ENCODE measurements at regions not wholly inside any gene's neighbourhood (a gene's known extent, or its start where the extent isn't known, plus 50 kb on each side); places are given as distances from the start of the nearest gene placed in this dataset.

- Histone ChIP-seq H3K23ac (ENCODE audit: insufficient read length, low read depth, low read length) (no peak overlapping the region), H3K4me1 (ENCODE audit: insufficient read depth, low read length) (no peaks in the 10 kb centered on the region; the same call in 1 of the 2 replicates), H2BK120ac (ENCODE audit: low read depth, low read length, poor library complexity, severe bottlenecking) (no peak overlapping the region), H3K18ac (ENCODE audit: insufficient read length, low read depth, low read length) (no peak overlapping the region), H4K8ac (replicated peaks; ENCODE audit: insufficient read length, low read depth, low read length) (no peak overlapping the region), H3K9ac (ENCODE audit: extremely low read depth, insufficient read length, low read length) (no peak overlapping the region), H3K9me3 (ENCODE audit: control insufficient read depth, low read depth, low read length) (no peaks in the 10 kb centered on the region), H3K4me2 (ENCODE audit: insufficient read depth, insufficient read length, low read length) (no peak overlapping the region), H3T11ph (ENCODE audit: low read length) (no peak overlapping the region), H3K4ac (ENCODE audit: low read depth, low read length) (no peak overlapping the region), H4K5ac (ENCODE audit: insufficient read length, low read depth, low read length) (no peak overlapping the region), H3K56ac (ENCODE audit: insufficient read length, low read depth, low read length) (no peak overlapping the region), H2BK20ac (ENCODE audit: low read depth, low read length, poor library complexity, severe bottlenecking) (no peak overlapping the region), H3K23me2 (ENCODE audit: insufficient read length, low read depth, low read length, poor library complexity, severe bottlenecking) (no peaks in the 10 kb centered on the region), H3K27ac (ENCODE audit: insufficient read length, low read depth, low read length) (no peak overlapping the region), H4K91ac (ENCODE audit: insufficient read length, low read depth, low read length) (no peak overlapping the region), H3K79me2 (ENCODE audit: insufficient read depth, low read length) (no peaks in the 10 kb centered on the region), H2AK5ac (ENCODE audit: insufficient read length, low read length) (no peak overlapping the region), H4K20me1 (ENCODE audit: control insufficient read depth, insufficient read depth, insufficient read length) (no peaks in the 10 kb centered on the region), H2BK5ac (ENCODE audit: insufficient read length, low read length) (no peak overlapping the region), H3K14ac (ENCODE audit: insufficient read depth, low read length) (no peak overlapping the region), H2BK15ac (ENCODE audit: low read depth, low read length) (no peak overlapping the region), H3K79me1 (ENCODE audit: insufficient read depth, low read depth, low read length, poor library complexity, severe bottlenecking) (no peaks in the 10 kb centered on the region), H3K27me3 (ENCODE audit: insufficient read depth, low read length) (no peaks in the 10 kb centered on the region), H2AFZ (ENCODE audit: low read length) (no peak overlapping the region), H2BK12ac (ENCODE audit: insufficient read length, low read depth, low read length) (no peak overlapping the region)
- H3K36me3 Mint-ChIP-seq (ENCODE audit: insufficient read depth in 1 of 3, low read depth in 3 of 3) = peaks cover 5 to 12% (median 6%) of the 10 kb centered on the region in 3 experiments; a peak in 6 of 7 replicates
- peaks cover 8 to 12% of the 10 kb centered on the region in 2 experiments for H3K9me3 Mint-ChIP-seq
- no peak overlapping the region for H3K4me3 Mint-ChIP-seq
- TF ChIP-seq CTCF (conservative IDR thresholded peaks at IDR 0.05) = no peak
- peaks cover 14% of the 10 kb centered on the region in 2 experiments for H3K4me1 Mint-ChIP-seq
- H3K27ac Mint-ChIP-seq = no peak overlapping the region
- whole genome bisulfite sequencing (ENCODE audit: extremely low coverage, insufficient read length, low lambda C conversion rate) = no CpG with 5 or more reads among the region's 2 CpGs
- H3K27me3 Mint-ChIP-seq (ENCODE audit: low read depth) = peaks cover 9% of the 10 kb centered on the region
- no peak for DNase-seq
These were observed 77.6 kb upstream of the SESN3 start for GRCh38 chr11:95308512-95309035.
